SK-N-SH (cell line): ENCODE measurements at regions not wholly inside any gene's neighbourhood (a gene's known extent, or its start where the extent isn't known, plus 50 kb on each side); places are given as distances from the start of the nearest gene placed in this dataset.
"Not testable (repeated sequence)": the region's sequence is repeated elsewhere in the genome, so short reads cannot be mapped to it uniquely, and the experiment has no call there.

Experiments used
- CTCF ChIA-PET: fragments of 300-600, 350-600 bp; formaldehyde crosslinking; extraction: SDS; loops from one replicate; lab custom pipeline; 2021; lab: Yijun Ruan, JAX
- POLR2A ChIA-PET: fragments of 350-600 bp; sonication (Branson Sonifier 250); formaldehyde crosslinking; extraction: SDS; loops from one replicate; lab custom pipeline; 2020; ENCODE audit warnings: antibody characterized with exemption, inconsistent platforms; lab: Yijun Ruan, JAX
- DNase-seq: peaks from one replicate; pipeline ENCODE4 v3.0.0; 2012
- H2AFZ ChIP-seq: fragments of 200-600 bp; sonication (generic); 2 replicates; pipeline ENCODE4 v1.8.1; 2016; ENCODE audit warnings: antibody characterized with exemption, mild to moderate bottlenecking, low read depth
- H3F3A ChIP-seq: fragments of 200-600 bp; sonication (generic); replicated peaks from 2 replicates; pipeline ENCODE3; 2016; ENCODE audit warnings: antibody characterized with exemption, mild to moderate bottlenecking; ENCODE audit not compliant: insufficient read depth
- H3K27ac ChIP-seq, 2 experiments: fragments of 200-500 bp in 1 of 2; fragments of 200-600 bp in 1 of 2; sonication (Bioruptor generic) in 1 of 2; sonication (generic), shearing (Covaris generic) in 1 of 2; 2 replicates each; pipeline versions ENCODE4 v1.5.1 to v1.6.1; 2014 to 2016; ENCODE audit warnings: low read depth in 2 of 2, inconsistent platforms in 1 of 2, low read length in 1 of 2, mild to moderate bottlenecking in 1 of 2, mixed read lengths in 1 of 2
- H3K27me3 ChIP-seq: fragments of 200-600 bp; sonication (generic), shearing (Covaris generic); 2 replicates; pipeline ENCODE4 v1.6.1; 2016; ENCODE audit warnings: mixed run types; ENCODE audit not compliant: insufficient read depth
- H3K36me3 ChIP-seq, 2 experiments: fragments of 200-500 bp in 1 of 2; fragments of 200-600 bp in 1 of 2; sonication (Bioruptor generic) in 1 of 2; sonication (generic) in 1 of 2; replicated peaks in 1 of 2; 2 replicates each; pipeline versions ENCODE3 to v1.5.1; 2014 to 2016; ENCODE audit warnings: low read length in 1 of 2, mild to moderate bottlenecking in 1 of 2; ENCODE audit not compliant: insufficient read depth in 2 of 2, control insufficient read depth in 1 of 2
- H3K4me1 ChIP-seq, 2 experiments: fragments of 200-500 bp in 1 of 2; fragments of 200-600 bp in 1 of 2; sonication (Bioruptor generic) in 1 of 2; sonication (generic), shearing (Covaris generic) in 1 of 2; 2 replicates each; pipeline versions ENCODE4 v1.5.1 to v1.6.1; 2014 to 2016; ENCODE audit warnings: low read depth in 1 of 2, low read length in 1 of 2, mixed run types in 1 of 2; ENCODE audit not compliant: insufficient read depth in 2 of 2, control insufficient read depth in 1 of 2
- H3K4me2 ChIP-seq: fragments of 200-600 bp; sonication (generic), shearing (Covaris generic); 2 replicates; pipeline ENCODE4 v1.6.1; 2017; ENCODE audit warnings: mixed run types
- H3K4me3 ChIP-seq, 2 experiments: fragments of 200-500 bp in 1 of 2; fragments of 200-600 bp in 1 of 2; sonication (Bioruptor generic) in 1 of 2; sonication (generic), shearing (Covaris generic) in 1 of 2; 2 replicates each; pipeline versions ENCODE4 v1.5.1 to v1.8.1; 2014 to 2016; ENCODE audit warnings: low read depth in 2 of 2, inconsistent platforms in 1 of 2, low read length in 1 of 2, mild to moderate bottlenecking in 1 of 2, mixed read lengths in 1 of 2, moderate library complexity in 1 of 2
- H3K79me2 ChIP-seq: fragments of 200-600 bp; sonication (generic); 2 replicates; pipeline ENCODE4 v1.8.1; 2017; ENCODE audit warnings: mild to moderate bottlenecking; ENCODE audit not compliant: insufficient read depth
- H3K9ac ChIP-seq: fragments of 200-600 bp; sonication (generic); 2 replicates; pipeline ENCODE4 v1.6.1; 2017; ENCODE audit warnings: mixed run types
- H3K9me2 ChIP-seq: fragments of 200-600 bp; sonication (generic); 2 replicates; pipeline ENCODE4 v1.6.1; 2017; ENCODE audit warnings: mixed run types
- H3K9me3 ChIP-seq: fragments of 200-600 bp; sonication (generic); 2 replicates; pipeline ENCODE4 v1.6.1; 2017; ENCODE audit warnings: mixed run types, mild to moderate bottlenecking, moderate library complexity
- H4K20me1 ChIP-seq: fragments of 200-600 bp; sonication (generic); 2 replicates; pipeline ENCODE4 v1.6.1; 2017; ENCODE audit warnings: mild to moderate bottlenecking, mixed run types; ENCODE audit not compliant: insufficient read depth
- CHD2 ChIP-seq: fragments of 150-350 bp; IDR thresholded peaks from 2 replicates; pipeline ENCODE4 v1.6.1; 2018; ENCODE audit warnings: low read length; ENCODE audit not compliant: partially characterized antibody
- JUND ChIP-seq: IDR thresholded peaks from 2 replicates; pipeline ENCODE4 v1.4.0; 2012
- MEF2A ChIP-seq: IDR thresholded peaks from 2 replicates; pipeline ENCODE4 v1.4.0; 2012; ENCODE audit warnings: low read depth, borderline replicate concordance
- MXI1 ChIP-seq: IDR thresholded peaks from 2 replicates; pipeline ENCODE4 v1.6.1; 2012; ENCODE audit warnings: mild to moderate bottlenecking, low read depth, low read length, improper control_type of control experiment
- NFIC ChIP-seq: IDR thresholded peaks from 2 replicates; pipeline ENCODE4 v1.4.0; 2012; ENCODE audit warnings: borderline replicate concordance
- NRF1 ChIP-seq: IDR thresholded peaks from 2 replicates; pipeline ENCODE4 v1.6.1; 2012; ENCODE audit warnings: low read depth, mild to moderate bottlenecking, low read length
- POLR2AphosphoS5 ChIP-seq: IDR thresholded peaks from 2 replicates; pipeline ENCODE4 v1.6.1; 2012; ENCODE audit warnings: low read depth, low read length
- RXRA ChIP-seq: IDR thresholded peaks from 2 replicates; pipeline ENCODE4 v1.4.0; 2012; ENCODE audit warnings: low read depth, mild to moderate bottlenecking, borderline replicate concordance
- SMC3 ChIP-seq: IDR thresholded peaks from 2 replicates; pipeline ENCODE4 v1.6.1; 2012; ENCODE audit warnings: low read depth, low read length, improper control_type of control experiment
- TAF1 ChIP-seq: IDR thresholded peaks from 2 replicates; pipeline ENCODE4 v1.6.1; 2012; ENCODE audit warnings: low read depth, mild to moderate bottlenecking, low read length, moderate library complexity, borderline replicate concordance
- TCF12 ChIP-seq: IDR thresholded peaks from 2 replicates; pipeline ENCODE4 v1.4.0; 2012
- TEAD4 ChIP-seq: IDR thresholded peaks from 2 replicates; pipeline ENCODE4 v1.4.0; 2012; ENCODE audit warnings: mild to moderate bottlenecking, borderline replicate concordance; ENCODE audit not compliant: insufficient read depth
- USF1 ChIP-seq: IDR thresholded peaks from 2 replicates; pipeline ENCODE4 v1.4.0; 2012; ENCODE audit warnings: low read depth, borderline replicate concordance
- WGBS: methylation state at CpG from one replicate; pipeline ENCODE4 v1.1.6; 2017; ENCODE audit warnings: low lambda C conversion rate; 5-methylcytosine and 5-hydroxymethylcytosine counted together
- TF ChIP-seq, protein P1 (sequence below): IDR thresholded peaks from 2 replicates; pipeline ENCODE4; 2012

GRCh38 chr7:79598351-79598750, 144.9 kb upstream of the MAGI2 start:
- POLR2A ChIA-PET: no interaction called here
- H3K4me2 ChIP-seq: no peak overlapping the region
- no peak overlapping the region for H3K27ac ChIP-seq
- peaks cover 2% of the 10 kb centered on the region for H3F3A ChIP-seq
- no peak overlapping the region for H3K9ac ChIP-seq
- no peak for TF ChIP-seq NRF1
- no peak for TF ChIP-seq CHD2
- TF ChIP-seq TEAD4: no peak
- TF ChIP-seq RXRA: no peak
- no peak for TF ChIP-seq POLR2AphosphoS5
- TF ChIP-seq, protein P1, sequence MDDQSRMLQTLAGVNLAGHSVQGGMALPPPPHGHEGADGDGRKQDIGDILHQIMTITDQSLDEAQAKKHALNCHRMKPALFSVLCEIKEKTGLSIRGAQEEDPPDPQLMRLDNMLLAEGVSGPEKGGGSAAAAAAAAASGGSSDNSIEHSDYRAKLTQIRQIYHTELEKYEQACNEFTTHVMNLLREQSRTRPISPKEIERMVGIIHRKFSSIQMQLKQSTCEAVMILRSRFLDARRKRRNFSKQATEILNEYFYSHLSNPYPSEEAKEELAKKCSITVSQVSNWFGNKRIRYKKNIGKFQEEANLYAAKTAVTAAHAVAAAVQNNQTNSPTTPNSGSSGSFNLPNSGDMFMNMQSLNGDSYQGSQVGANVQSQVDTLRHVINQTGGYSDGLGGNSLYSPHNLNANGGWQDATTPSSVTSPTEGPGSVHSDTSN: no peak
- TF ChIP-seq JUND: no peak
- no peak for TF ChIP-seq MEF2A
- H4K20me1 ChIP-seq: no peaks in the 10 kb centered on the region
- no peaks in the 10 kb centered on the region for H3K36me3 ChIP-seq
- DNase-seq: no peak
- CTCF ChIA-PET: no interaction called here
- H3K27me3 ChIP-seq: no peaks in the 10 kb centered on the region
- no peak overlapping the region for H2AFZ ChIP-seq
- WGBS: 92% methylated on average over 3 of the region's 3 CpGs
- no peaks in the 10 kb centered on the region for H3K9me2 ChIP-seq
- peaks cover 0 to 7% of the 10 kb centered on the region in 2 experiments; a peak in 2 of 4 replicates for H3K4me1 ChIP-seq
- H3K79me2 ChIP-seq: no peaks in the 10 kb centered on the region
- no peak overlapping the region for H3K4me3 ChIP-seq
- no peaks in the 10 kb centered on the region for H3K9me3 ChIP-seq

GRCh38 chr7:79594671-79595070, 141.2 kb upstream of the MAGI2 start:
- H3K36me3 ChIP-seq, H3K4me3 ChIP-seq, H4K20me1 ChIP-seq, H3K79me2 ChIP-seq, H3F3A ChIP-seq, H3K4me1 ChIP-seq, POLR2A ChIA-PET, H3K4me2 ChIP-seq, DNase-seq, H3K9me3 ChIP-seq, H2AFZ ChIP-seq, H3K9ac ChIP-seq, H3K9me2 ChIP-seq, H3K27me3 ChIP-seq: not testable (repeated sequence)
- CTCF ChIA-PET: interaction anchor here (0.8 to 1.2 kb wide), 2 partner anchors 142 to 297 kb away, joined by 3 read pairs; partner anchors contain the start of gene MAGI2
- peak overlapping the region in 1 of 2 experiments; percentile 72; a peak in 1 of 4 replicates for H3K27ac ChIP-seq
- 77% methylated on average over 5 of the region's 5 CpGs for WGBS

GRCh38 chr7:79593866-79594301, 140.4 kb upstream of the MAGI2 start:
- ChIA-PET CTCF (interaction anchor here (0.8 to 1.0 kb wide), 2 partner anchors 16 to 141 kb away, joined by 3 to 4 read pairs; partner anchors contain the start of gene MAGI2), POLR2A (no interaction called here)
- no peaks in the 10 kb centered on the region for H3K79me2 ChIP-seq
- DNase-seq: no peak
- peak overlapping the region in 1 of 2 experiments; percentile 72; a peak in 2 of 4 replicates for H3K27ac ChIP-seq
- H3F3A ChIP-seq: peaks cover 7% of the 10 kb centered on the region
- H3K4me1 ChIP-seq: peaks cover 0 to 7% of the 10 kb centered on the region in 2 experiments; a peak in 2 of 4 replicates
- H3K9me2 ChIP-seq: peaks cover 3% of the 10 kb centered on the region; the same call in 1 of the 2 replicates
- no peak overlapping the region for H3K4me2 ChIP-seq
- no peak overlapping the region for H3K9ac ChIP-seq
- no peaks in the 10 kb centered on the region for H3K36me3 ChIP-seq
- H3K4me3 ChIP-seq: no peak overlapping the region
- no peak overlapping the region for H2AFZ ChIP-seq
- TF ChIP-seq NFIC: peak; percentile 46
- peak; percentile 14; the same call in 1 of the 2 replicates for TF ChIP-seq TCF12
- no peak for TF ChIP-seq TAF1
- TF ChIP-seq, protein P1: peak; percentile 12; the same call in 1 of the 2 replicates
- no peak for TF ChIP-seq SMC3
- no peak for TF ChIP-seq USF1
- no peak for TF ChIP-seq MXI1
- TF ChIP-seq, all 33 proteins: peak for 3
- no peaks in the 10 kb centered on the region for H3K27me3 ChIP-seq
- no peaks in the 10 kb centered on the region for H4K20me1 ChIP-seq
- H3K9me3 ChIP-seq: no peaks in the 10 kb centered on the region
